ENCODE measurements at regions not wholly inside any gene's neighbourhood (a gene's known extent, or its start where the extent isn't known, plus 50 kb on each side); places are given as distances from the start of the nearest gene placed in this dataset.

- Mint-ChIP-seq H3K36me3 (ENCODE audit: low read depth) (no peaks in the 10 kb centered on the region), H3K27ac (no peak overlapping the region), H3K27me3 (ENCODE audit: low read depth) (no peaks in the 10 kb centered on the region), H3K4me3 (no peak overlapping the region), H3K4me1 (ENCODE audit: low read depth) (no peaks in the 10 kb centered on the region), H3K9me3 (peaks cover 8% of the 10 kb centered on the region)
- no peak for DNase-seq (ENCODE audit: low spot score)
These were observed 311.6 kb downstream of the FOXL1 start for GRCh38 chr16:86889974-86890373.

- Mint-ChIP-seq H3K27ac (no peak overlapping the region), H3K36me3 (ENCODE audit: low read depth) (no peaks in the 10 kb centered on the region), H3K9me3 (peaks cover 8% of the 10 kb centered on the region), H3K4me3 (no peak overlapping the region), H3K27me3 (ENCODE audit: low read depth) (no peaks in the 10 kb centered on the region), H3K4me1 (ENCODE audit: low read depth) (no peaks in the 10 kb centered on the region)
- DNase-seq (ENCODE audit: low spot score): no peak
These were observed 312.8 kb downstream of the FOXL1 start for GRCh38 chr16:86891121-86891520.

- H3K27ac Mint-ChIP-seq: no peak overlapping the region
- no peaks in the 10 kb centered on the region for H3K36me3 Mint-ChIP-seq (ENCODE audit: low read depth)
- H3K4me1 Mint-ChIP-seq (ENCODE audit: low read depth): no peaks in the 10 kb centered on the region
- H3K4me3 Mint-ChIP-seq: no peak overlapping the region
- no peaks in the 10 kb centered on the region for H3K27me3 Mint-ChIP-seq (ENCODE audit: low read depth)
- DNase-seq (ENCODE audit: low spot score): no peak
- peaks cover 8% of the 10 kb centered on the region for H3K9me3 Mint-ChIP-seq
These were observed 313.3 kb downstream of the FOXL1 start for GRCh38 chr16:86891631-86892030.

DNA sequence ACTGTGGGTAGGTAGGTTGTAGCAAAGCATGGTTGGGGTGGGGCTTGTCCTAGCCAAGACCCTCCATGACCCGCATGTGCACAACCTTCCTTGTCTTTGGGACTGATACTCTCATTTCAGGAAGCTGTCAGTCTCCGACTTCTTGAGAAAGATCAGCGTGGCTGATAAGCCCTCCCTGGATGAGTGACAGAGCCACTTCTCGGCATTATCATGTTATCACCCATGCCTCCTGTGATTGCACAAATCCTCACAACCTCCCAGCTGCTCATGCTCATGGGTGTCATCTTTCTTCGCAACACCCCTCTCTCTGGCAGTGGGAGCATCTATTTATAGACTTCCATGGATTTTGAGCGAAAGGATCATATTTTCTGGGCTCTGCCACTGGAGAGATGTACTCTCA is 314.2 kb downstream of the FOXL1 start:
- Mint-ChIP-seq H3K9me3 (peaks cover 8% of the 10 kb centered on the region), H3K36me3 (ENCODE audit: low read depth) (no peaks in the 10 kb centered on the region), H3K27me3 (ENCODE audit: low read depth) (no peaks in the 10 kb centered on the region), H3K4me1 (ENCODE audit: low read depth) (no peaks in the 10 kb centered on the region), H3K27ac (no peak overlapping the region), H3K4me3 (no peak overlapping the region)
- peak; percentile 24 for DNase-seq (ENCODE audit: low spot score)

- H3K27me3 Mint-ChIP-seq (ENCODE audit: low read depth): no peaks in the 10 kb centered on the region
- no peak overlapping the region for H3K4me3 Mint-ChIP-seq
- no peaks in the 10 kb centered on the region for H3K4me1 Mint-ChIP-seq (ENCODE audit: low read depth)
- H3K36me3 Mint-ChIP-seq (ENCODE audit: low read depth): no peaks in the 10 kb centered on the region
- no peak for DNase-seq (ENCODE audit: low spot score)
- H3K27ac Mint-ChIP-seq: no peak overlapping the region
- H3K9me3 Mint-ChIP-seq: peaks cover 8% of the 10 kb centered on the region
These were observed 315.2 kb downstream of the FOXL1 start for GRCh38 chr16:86893506-86893905.

DNA sequence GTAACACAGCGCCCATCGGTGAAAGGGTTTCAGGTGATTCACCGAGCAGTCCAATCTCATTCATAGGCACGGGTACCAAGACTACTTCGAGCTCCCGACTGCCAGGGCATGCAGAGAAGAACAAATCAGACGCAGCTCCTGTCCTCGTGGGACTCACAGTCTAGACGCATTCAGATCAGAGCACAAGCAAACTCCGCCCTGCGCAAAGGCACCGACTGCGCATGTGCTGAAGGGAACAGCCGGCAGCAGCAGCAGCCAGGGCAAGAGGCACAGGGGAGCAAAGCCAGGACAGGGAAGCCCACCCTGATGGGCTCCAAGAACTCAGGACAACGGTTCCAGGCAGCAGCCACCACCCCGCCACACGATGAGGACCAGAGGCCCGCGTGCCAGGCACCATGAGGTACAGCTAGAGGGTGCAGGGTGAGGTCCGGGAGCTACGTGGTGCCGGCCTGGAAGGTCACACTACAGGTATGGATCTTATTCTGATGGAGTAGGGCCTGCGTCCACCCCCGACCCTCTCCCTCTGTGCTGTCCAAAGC is 315.7 kb downstream of the FOXL1 start:
- no peaks in the 10 kb centered on the region for H3K36me3 Mint-ChIP-seq (ENCODE audit: low read depth)
- H3K27me3 Mint-ChIP-seq (ENCODE audit: low read depth): no peaks in the 10 kb centered on the region
- H3K27ac Mint-ChIP-seq: no peak overlapping the region
- H3K4me1 Mint-ChIP-seq (ENCODE audit: low read depth): no peaks in the 10 kb centered on the region
- peaks cover 6% of the 10 kb centered on the region for H3K9me3 Mint-ChIP-seq
- DNase-seq (ENCODE audit: low spot score): no peak
- H3K4me3 Mint-ChIP-seq: no peak overlapping the region

DNA sequence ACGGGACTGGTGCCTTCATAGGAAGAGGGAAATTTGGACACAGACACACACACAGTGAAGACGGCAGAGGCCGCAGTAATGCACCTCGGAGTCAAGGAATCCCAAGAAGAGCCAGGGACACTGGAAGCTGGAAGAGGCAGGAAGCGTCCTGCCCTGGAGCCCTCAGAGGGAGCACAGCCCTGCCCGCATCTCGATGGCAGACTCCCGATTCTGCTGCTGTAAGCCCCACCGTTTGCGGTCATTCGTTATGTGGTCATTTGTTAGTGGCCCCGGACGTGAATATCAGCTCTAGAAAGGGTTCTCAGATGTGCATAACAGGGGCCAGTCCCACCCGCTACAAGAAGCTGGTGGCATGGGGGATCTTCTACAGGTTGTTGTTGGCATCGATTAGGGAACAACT is 316.6 kb downstream of the FOXL1 start:
- DNase-seq (ENCODE audit: low spot score): no peak
- Mint-ChIP-seq H3K9me3 (no peaks in the 10 kb centered on the region), H3K27ac (no peak overlapping the region), H3K27me3 (ENCODE audit: low read depth) (no peaks in the 10 kb centered on the region), H3K4me3 (no peak overlapping the region), H3K4me1 (ENCODE audit: low read depth) (no peaks in the 10 kb centered on the region), H3K36me3 (ENCODE audit: low read depth) (no peaks in the 10 kb centered on the region)

- Mint-ChIP-seq H3K4me1 (ENCODE audit: low read depth) (no peaks in the 10 kb centered on the region), H3K27ac (no peak overlapping the region), H3K9me3 (no peaks in the 10 kb centered on the region), H3K27me3 (ENCODE audit: low read depth) (no peaks in the 10 kb centered on the region), H3K36me3 (ENCODE audit: low read depth) (no peaks in the 10 kb centered on the region), H3K4me3 (no peak overlapping the region)
- DNase-seq (ENCODE audit: low spot score): no peak
These were observed 317.3 kb downstream of the FOXL1 start for GRCh38 chr16:86895606-86896005.

GRCh38 chr16:86896976-86897375 is 318.6 kb downstream of the FOXL1 start:
- no peaks in the 10 kb centered on the region for H3K9me3 Mint-ChIP-seq
- H3K27me3 Mint-ChIP-seq (ENCODE audit: low read depth): no peaks in the 10 kb centered on the region
- H3K27ac Mint-ChIP-seq: no peak overlapping the region
- no peaks in the 10 kb centered on the region for H3K36me3 Mint-ChIP-seq (ENCODE audit: low read depth)
- no peak for DNase-seq (ENCODE audit: low spot score)
- H3K4me1 Mint-ChIP-seq (ENCODE audit: low read depth): no peaks in the 10 kb centered on the region
- no peak overlapping the region for H3K4me3 Mint-ChIP-seq

DNA sequence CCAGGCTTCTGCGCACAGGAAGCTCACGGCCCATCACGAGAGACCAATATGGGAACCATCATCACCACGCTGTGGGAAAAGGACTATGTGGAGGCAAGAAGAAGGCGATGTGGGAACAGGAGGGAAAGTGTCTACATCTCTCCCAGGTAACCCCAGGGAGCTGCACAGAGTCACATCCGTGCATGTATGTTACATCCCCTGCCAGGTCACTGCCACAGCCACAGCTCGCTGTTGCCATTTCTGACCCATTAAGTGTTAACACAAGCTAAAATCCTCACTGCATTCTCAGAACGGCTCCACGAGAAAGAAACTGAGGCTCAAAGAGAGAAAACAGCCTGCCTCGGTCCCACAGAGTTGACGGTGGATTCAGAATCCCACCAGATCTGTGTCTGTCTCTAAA is 319.1 kb downstream of the FOXL1 start:
- no peak overlapping the region for H3K4me3 Mint-ChIP-seq
- H3K9me3 Mint-ChIP-seq: no peaks in the 10 kb centered on the region
- no peaks in the 10 kb centered on the region for H3K36me3 Mint-ChIP-seq (ENCODE audit: low read depth)
- no peaks in the 10 kb centered on the region for H3K4me1 Mint-ChIP-seq (ENCODE audit: low read depth)
- no peak overlapping the region for H3K27ac Mint-ChIP-seq
- no peaks in the 10 kb centered on the region for H3K27me3 Mint-ChIP-seq (ENCODE audit: low read depth)
- no peak for DNase-seq (ENCODE audit: low spot score)

DNA sequence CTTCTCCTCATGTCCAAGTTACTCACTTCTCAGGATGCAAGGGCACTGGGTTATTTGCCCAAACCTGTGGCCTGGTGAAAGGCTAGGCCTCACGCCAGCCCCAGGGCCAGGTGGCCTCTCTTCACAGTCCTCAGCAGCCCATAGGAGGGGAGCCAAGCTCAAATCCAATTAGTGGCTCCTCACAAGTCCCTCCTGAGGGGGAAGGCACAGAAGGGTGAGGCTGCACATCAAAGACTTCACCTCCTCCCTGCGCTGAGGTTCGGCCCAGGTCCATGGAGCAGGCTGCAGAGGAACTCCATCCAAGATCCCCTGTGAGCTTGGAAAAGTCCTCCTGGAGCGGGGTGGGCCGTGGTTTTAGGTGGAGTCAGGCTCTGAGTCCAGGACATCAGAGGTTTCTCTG is 320.0 kb downstream of the FOXL1 start:
- no peak overlapping the region for H3K4me3 Mint-ChIP-seq
- H3K4me1 Mint-ChIP-seq (ENCODE audit: low read depth): no peaks in the 10 kb centered on the region
- H3K9me3 Mint-ChIP-seq: no peaks in the 10 kb centered on the region
- no peaks in the 10 kb centered on the region for H3K36me3 Mint-ChIP-seq (ENCODE audit: low read depth)
- H3K27me3 Mint-ChIP-seq (ENCODE audit: low read depth): no peaks in the 10 kb centered on the region
- no peak for DNase-seq (ENCODE audit: low spot score)
- no peak overlapping the region for H3K27ac Mint-ChIP-seq

DNA sequence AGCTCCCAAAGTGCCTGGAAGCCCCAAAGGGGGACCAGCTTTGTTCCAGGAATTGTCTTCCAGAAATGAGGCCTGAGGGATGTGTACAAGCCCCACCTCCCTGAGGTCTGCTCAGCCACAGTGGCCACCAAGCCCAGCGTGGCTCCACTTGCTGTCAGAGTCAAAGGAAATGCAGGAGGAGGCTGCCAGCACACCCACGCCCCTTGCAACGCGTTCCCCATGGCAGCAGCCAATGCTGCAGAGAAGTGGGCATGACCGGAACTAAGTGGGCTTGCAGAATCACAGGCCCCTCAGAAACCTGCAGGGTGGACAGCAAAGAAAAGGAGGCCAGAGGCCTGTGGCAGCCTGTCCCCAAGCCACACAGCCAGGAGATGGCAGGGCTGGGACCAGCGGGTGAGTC is 320.8 kb downstream of the FOXL1 start:
- Mint-ChIP-seq H3K9me3 (no peaks in the 10 kb centered on the region), H3K36me3 (ENCODE audit: low read depth) (no peaks in the 10 kb centered on the region), H3K4me1 (ENCODE audit: low read depth) (no peaks in the 10 kb centered on the region), H3K4me3 (no peak overlapping the region), H3K27ac (no peak overlapping the region), H3K27me3 (ENCODE audit: low read depth) (no peaks in the 10 kb centered on the region)
- DNase-seq (ENCODE audit: low spot score): no peak

DNA sequence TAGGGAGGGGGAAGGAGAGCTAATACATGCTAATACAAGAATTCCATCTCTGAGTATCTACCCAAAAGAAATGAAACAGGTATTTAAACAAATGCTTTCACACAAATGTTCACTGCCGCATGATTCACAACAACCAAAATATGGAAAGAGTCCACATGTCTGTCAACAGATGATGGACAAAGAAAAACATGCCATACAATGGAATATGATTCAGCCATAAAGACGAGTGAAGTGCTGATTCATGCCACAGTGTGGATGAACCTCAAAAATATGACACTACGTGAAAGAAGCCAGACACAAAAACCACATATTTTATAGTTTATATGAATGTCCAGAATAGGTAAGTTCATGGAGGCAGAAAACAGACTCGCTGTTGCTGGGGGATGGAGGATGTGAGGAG is 321.4 kb downstream of the FOXL1 start:
- no peak for DNase-seq (ENCODE audit: low spot score)
- no peaks in the 10 kb centered on the region for H3K4me1 Mint-ChIP-seq (ENCODE audit: low read depth)
- H3K9me3 Mint-ChIP-seq: no peaks in the 10 kb centered on the region
- H3K4me3 Mint-ChIP-seq: no peak overlapping the region
- no peaks in the 10 kb centered on the region for H3K27me3 Mint-ChIP-seq (ENCODE audit: low read depth)
- H3K27ac Mint-ChIP-seq: no peak overlapping the region
- H3K36me3 Mint-ChIP-seq (ENCODE audit: low read depth): no peaks in the 10 kb centered on the region

GRCh38 chr16:86901483-86901882 is 323.1 kb downstream of the FOXL1 start:
- H3K27ac Mint-ChIP-seq: no peak overlapping the region
- H3K4me1 Mint-ChIP-seq (ENCODE audit: low read depth): no peaks in the 10 kb centered on the region
- DNase-seq (ENCODE audit: low spot score): peak; percentile 6
- no peaks in the 10 kb centered on the region for H3K9me3 Mint-ChIP-seq
- H3K36me3 Mint-ChIP-seq (ENCODE audit: low read depth): no peaks in the 10 kb centered on the region
- no peak overlapping the region for H3K4me3 Mint-ChIP-seq
- H3K27me3 Mint-ChIP-seq (ENCODE audit: low read depth): no peaks in the 10 kb centered on the region

GRCh38 chr16:86902656-86903001 is 324.3 kb downstream of the FOXL1 start:
- Mint-ChIP-seq H3K4me3 (no peak overlapping the region), H3K9me3 (no peaks in the 10 kb centered on the region), H3K27me3 (ENCODE audit: low read depth) (no peaks in the 10 kb centered on the region), H3K27ac (no peak overlapping the region), H3K4me1 (ENCODE audit: low read depth) (no peaks in the 10 kb centered on the region), H3K36me3 (ENCODE audit: low read depth) (no peaks in the 10 kb centered on the region)
- no peak for DNase-seq (ENCODE audit: low spot score)

Measured in T-helper 2 cell treated with Interferon-gamma antibody and Interleukin-4, amounts not matched to agents 5 μg/mL and 100 μg/mL, for 36 hours (primary cell).